Mucosa of rectum (tissue), 2 donors: ENCODE measurements at regions not wholly inside any gene's neighbourhood (a gene's known extent, or its start where the extent isn't known, plus 50 kb on each side); places are given as distances from the start of the nearest gene placed in this dataset.

Experiments used
- H3K27ac ChIP-seq, 2 donors: one replicate each; pipeline ENCODE4 v1.7.0; 2013; ENCODE audit warnings: inconsistent platforms in 2 of 2, low read depth in 2 of 2, low read length in 2 of 2
- H3K27me3 ChIP-seq, 2 donors: one replicate each; pipeline ENCODE4 v1.7.0; 2013; ENCODE audit warnings: low read length in 2 of 2; ENCODE audit not compliant: control insufficient read depth in 2 of 2, insufficient read depth in 2 of 2
- H3K36me3 ChIP-seq, 2 donors: one replicate each; pipeline ENCODE4 v1.7.0; 2013; ENCODE audit warnings: low read length in 2 of 2; ENCODE audit not compliant: control insufficient read depth in 2 of 2, insufficient read depth in 2 of 2
- H3K4me1 ChIP-seq, 2 donors: one replicate each; pipeline ENCODE4 v1.7.0; 2013; ENCODE audit warnings: low read length in 2 of 2, mild to moderate bottlenecking in 1 of 2; ENCODE audit not compliant: control insufficient read depth in 2 of 2, insufficient read depth in 2 of 2
- H3K4me3 ChIP-seq, 2 donors: one replicate each; pipeline ENCODE4 v1.7.0; 2013; ENCODE audit warnings: low read length in 2 of 2
- H3K9ac ChIP-seq, 2 donors: one replicate each; pipeline ENCODE4 v1.7.0; 2013; ENCODE audit warnings: low read length in 2 of 2, low read depth in 1 of 2, mild to moderate bottlenecking in 1 of 2
- H3K9me3 ChIP-seq, 2 donors: one replicate each; pipeline ENCODE4 v1.7.0; 2013; ENCODE audit warnings: low read length in 2 of 2; ENCODE audit not compliant: control insufficient read depth in 2 of 2
- donor health status: healthy.
- donor health status: Normal muscosa, but diverticular disease.

GRCh38 chr21:16743317-16743716 lies 769.5 kb upstream of the CXADR start:
- no peak overlapping the region for H3K27ac ChIP-seq

DNA sequence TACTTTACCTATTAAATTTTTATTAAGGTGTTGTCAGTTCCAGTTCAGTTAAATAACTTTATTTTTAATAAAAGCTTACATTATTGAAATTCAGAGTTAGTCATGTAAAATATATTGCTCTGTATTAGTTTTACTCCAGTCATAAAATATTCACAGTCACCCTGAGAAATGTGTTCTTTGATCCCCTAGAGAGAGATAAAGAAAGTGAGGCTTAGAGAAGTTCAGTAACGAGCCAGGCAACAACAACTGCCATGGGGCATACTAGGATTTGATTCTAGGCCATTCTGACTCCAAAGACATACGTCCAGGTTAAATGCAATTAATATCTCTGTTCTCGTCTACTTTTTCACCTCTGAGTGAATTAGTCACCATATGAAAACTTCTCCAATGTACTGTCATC lies 761.9 kb upstream of the CXADR start:
- no peak overlapping the region for H3K9ac ChIP-seq
- no peak overlapping the region for H3K4me3 ChIP-seq
- no peak overlapping the region for H3K27ac ChIP-seq
- no peaks in the 10 kb centered on the region for H3K4me1 ChIP-seq
- peaks cover 0 to 2% of the 10 kb centered on the region in 2 donors for H3K9me3 ChIP-seq
- no peaks in the 10 kb centered on the region for H3K27me3 ChIP-seq
- H3K36me3 ChIP-seq, result no peaks in the 10 kb centered on the region

More at GRCh38 chr21:16743317-16743716, 769.5 kb upstream of the CXADR start:
- Histone ChIP-seq H3K4me1 (no peaks in the 10 kb centered on the region), H3K36me3 (no peaks in the 10 kb centered on the region), H3K4me3 (no peak overlapping the region), H3K9me3 (peaks cover 0 to 3% of the 10 kb centered on the region in 2 donors), H3K9ac (no peak overlapping the region), H3K27me3 (no peaks in the 10 kb centered on the region)

GRCh38 chr21:16751695-16752474 lies 761.0 kb upstream of the CXADR start:
- H3K27ac ChIP-seq, result no peak overlapping the region
- no peaks in the 10 kb centered on the region for H3K36me3 ChIP-seq
- H3K9ac ChIP-seq, result no peak overlapping the region
- no peak overlapping the region for H3K4me3 ChIP-seq
- H3K4me1 ChIP-seq, result no peaks in the 10 kb centered on the region
- no peaks in the 10 kb centered on the region for H3K27me3 ChIP-seq
- H3K9me3 ChIP-seq, result peaks cover 0 to 2% of the 10 kb centered on the region in 2 donors

DNA sequence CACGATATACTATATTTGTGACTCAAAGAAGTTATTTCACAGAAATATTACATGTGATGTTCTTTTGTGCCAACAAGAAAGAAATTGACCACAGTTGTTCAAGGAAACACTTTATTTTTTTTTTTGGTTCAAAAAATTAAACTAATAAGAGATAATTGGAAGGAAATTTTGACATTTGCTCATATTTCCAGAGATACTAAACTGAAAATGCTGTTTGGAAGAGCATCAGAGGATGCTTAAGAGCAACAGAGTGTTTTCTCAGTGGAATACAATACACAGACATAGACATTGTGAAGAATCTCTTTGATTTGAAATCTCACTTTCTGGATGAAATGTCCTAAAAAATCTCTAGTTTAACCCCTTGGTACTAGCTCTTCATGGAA lies 760.4 kb upstream of the CXADR start:
- Histone ChIP-seq H3K27ac (no peak overlapping the region), H3K9ac (no peak overlapping the region)

DNA sequence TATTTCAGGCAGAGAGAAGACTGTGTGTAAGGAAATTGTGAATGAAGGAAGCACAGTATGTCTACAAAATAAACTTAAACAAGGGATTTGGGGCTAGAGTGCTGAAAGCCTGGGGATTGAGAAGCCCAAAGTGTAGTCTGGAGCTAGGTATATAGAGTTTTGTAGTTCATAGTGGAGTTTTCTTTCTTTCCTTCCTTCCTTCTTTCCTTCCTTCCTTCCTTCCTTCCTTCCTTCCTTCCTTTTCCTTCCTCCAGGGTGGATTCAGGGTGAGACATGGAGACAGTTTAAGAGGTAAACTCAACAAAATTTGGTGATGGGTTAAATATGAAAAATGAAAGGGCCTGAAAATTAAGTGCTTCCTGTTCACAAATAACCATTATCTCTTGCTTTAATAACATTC lies 757.8 kb upstream of the CXADR start:
- Histone ChIP-seq H3K36me3 (no peaks in the 10 kb centered on the region), H3K27me3 (no peaks in the 10 kb centered on the region), H3K9ac (no peak overlapping the region), H3K9me3 (peaks cover 0 to 2% of the 10 kb centered on the region in 2 donors), H3K4me1 (no peaks in the 10 kb centered on the region), H3K27ac (no peak overlapping the region), H3K4me3 (no peak overlapping the region)

More for the DNA sequence above, 760.4 kb upstream of the CXADR start:
- Histone ChIP-seq H3K4me3 (no peak overlapping the region), H3K27me3 (no peaks in the 10 kb centered on the region), H3K9me3 (peaks cover 0 to 2% of the 10 kb centered on the region in 2 donors), H3K4me1 (no peaks in the 10 kb centered on the region), H3K36me3 (no peaks in the 10 kb centered on the region)

- no peaks in the 10 kb centered on the region for H3K4me1 ChIP-seq
- peaks cover 0 to under 1% of the 10 kb centered on the region in 2 donors for H3K9me3 ChIP-seq
- H3K27ac ChIP-seq, result no peak overlapping the region
- no peaks in the 10 kb centered on the region for H3K27me3 ChIP-seq
- H3K36me3 ChIP-seq, result no peaks in the 10 kb centered on the region
- no peak overlapping the region for H3K4me3 ChIP-seq
- H3K9ac ChIP-seq, result no peak overlapping the region
Measured at GRCh38 chr21:16767201-16767600, 745.6 kb upstream of the CXADR start.

GRCh38 chr21:16768096-16768495 lies 744.7 kb upstream of the CXADR start:
- Histone ChIP-seq H3K27me3 (no peaks in the 10 kb centered on the region), H3K4me3 (no peak overlapping the region), H3K9me3 (peaks cover 0 to 6% of the 10 kb centered on the region in 2 donors), H3K9ac (no peak overlapping the region), H3K36me3 (no peaks in the 10 kb centered on the region), H3K4me1 (no peaks in the 10 kb centered on the region), H3K27ac (no peak overlapping the region)

- no peak overlapping the region for H3K4me3 ChIP-seq
- H3K27ac ChIP-seq, result no peak overlapping the region
- no peaks in the 10 kb centered on the region for H3K27me3 ChIP-seq
- H3K4me1 ChIP-seq, result no peaks in the 10 kb centered on the region
- peaks cover 0 to 6% of the 10 kb centered on the region in 2 donors for H3K9me3 ChIP-seq
- no peaks in the 10 kb centered on the region for H3K36me3 ChIP-seq
- no peak overlapping the region for H3K9ac ChIP-seq
Measured at GRCh38 chr21:16770266-16770665, 742.6 kb upstream of the CXADR start.

DNA sequence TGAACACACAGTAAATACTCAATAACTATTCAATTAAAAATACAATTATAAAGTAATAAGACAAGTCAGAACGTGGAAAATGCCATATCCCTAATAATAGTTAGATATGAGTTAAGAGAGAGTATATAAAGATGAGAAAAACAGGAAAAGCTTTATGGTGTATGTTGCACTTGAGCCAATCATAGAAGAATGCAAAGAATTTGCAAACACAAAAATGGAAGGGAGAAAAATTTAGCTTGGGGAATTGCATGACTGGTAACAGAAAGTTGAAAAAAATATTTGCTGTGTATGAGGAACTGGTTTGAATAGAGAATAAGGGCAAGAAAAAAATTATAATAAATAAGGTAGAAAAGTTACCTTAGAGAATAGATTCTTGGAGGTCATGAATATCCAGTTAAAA lies 739.6 kb upstream of the CXADR start:
- Histone ChIP-seq H3K36me3 (no peaks in the 10 kb centered on the region), H3K9me3 (peaks cover 0 to 6% of the 10 kb centered on the region in 2 donors), H3K27ac (no peak overlapping the region), H3K9ac (no peak overlapping the region), H3K27me3 (no peaks in the 10 kb centered on the region), H3K4me3 (no peak overlapping the region), H3K4me1 (no peaks in the 10 kb centered on the region)

DNA sequence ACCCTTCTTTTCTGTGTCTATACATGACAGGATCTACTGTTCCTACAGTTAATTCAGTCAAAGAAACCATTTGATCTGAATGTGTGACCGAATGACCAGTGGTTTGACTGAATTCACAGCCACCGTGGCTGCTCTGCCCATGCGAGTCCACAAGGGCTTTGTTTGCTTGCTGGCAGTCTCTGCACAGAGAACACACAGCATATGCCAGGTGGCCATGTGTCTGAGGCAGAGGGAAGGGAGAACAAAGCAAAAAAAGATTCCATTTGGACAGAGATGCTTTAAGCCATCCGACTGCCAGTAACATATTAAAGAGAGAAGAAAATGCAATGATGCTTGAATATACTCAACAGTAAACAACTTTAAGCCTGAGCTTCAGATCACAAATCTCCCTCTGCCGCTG lies 737.8 kb upstream of the CXADR start:
- no peaks in the 10 kb centered on the region for H3K4me1 ChIP-seq
- no peak overlapping the region for H3K4me3 ChIP-seq
- peaks cover 0 to 6% of the 10 kb centered on the region in 2 donors for H3K9me3 ChIP-seq
- H3K27me3 ChIP-seq, result no peaks in the 10 kb centered on the region
- H3K9ac ChIP-seq, result no peak overlapping the region
- H3K27ac ChIP-seq, result no peak overlapping the region
- no peaks in the 10 kb centered on the region for H3K36me3 ChIP-seq
